Heart left ventricle (tissue), 13 donors: ENCODE measurements at regions not wholly inside any gene's neighbourhood (a gene's known extent, or its start where the extent isn't known, plus 50 kb on each side); places are given as distances from the start of the nearest gene placed in this dataset.

Experiments used
- POLR2A ChIP-seq, 2 donors: fragments of 450-650 bp; IDR thresholded peaks; one replicate each; pipeline ENCODE4 v1.6.1; 2017; ENCODE audit warnings: antibody characterized with exemption in 2 of 2, mild to moderate bottlenecking in 2 of 2, moderate library complexity in 2 of 2
- TF ChIP-seq, protein P1 (sequence below), 12 donors: fragments of 200-600 bp; sonication (generic) in 4 of 12; IDR thresholded peaks; one replicate each; pipeline versions ENCODE4 v1.5.0 to v1.8.0; 2018 to 2022; ENCODE audit warnings: antibody characterized with exemption in 12 of 12, mild to moderate bottlenecking in 5 of 12
- donor health status: ischemic (EF 13 %, LVEDD 7.1; RV severe dilation, severe dysfunction).
- donor health status: DM: no; HTN: yes; CAD: no.
- donor health status: DM: no; HTN: no; CAD: no.
- donor health status: ischemic (EF 25% LVEDD 6.9; RV normal size, moderate dysfunction).
- donor health status: ischemic (EF 25% LVEDD 5.7; RV mildly dilated, moderate dysfunction).
- donor health status: ischemic (EF 35%, LVEDD 5.7; RV mildly dilated, moderate dysfunction).
- donor health status: nonischemic (EF 11% LVEDD 7.7; RV severe dilation, severe dysfunction).
- donor health status: DM: yes; HTN: yes; CAD: no.
- donor health status: PGD.
- donor health status: ischemic (EF 29% LVEDD 5.4; RV normal size, mild dysfunction).
- donor health status: nonischemic (EF 23%, LVEDD 6.1; RV moderate dilation, normal function).

GRCh38 chr21:27557356-27557755 lies 590.5 kb upstream of the ADAMTS5 start:
- TF ChIP-seq, protein P1, sequence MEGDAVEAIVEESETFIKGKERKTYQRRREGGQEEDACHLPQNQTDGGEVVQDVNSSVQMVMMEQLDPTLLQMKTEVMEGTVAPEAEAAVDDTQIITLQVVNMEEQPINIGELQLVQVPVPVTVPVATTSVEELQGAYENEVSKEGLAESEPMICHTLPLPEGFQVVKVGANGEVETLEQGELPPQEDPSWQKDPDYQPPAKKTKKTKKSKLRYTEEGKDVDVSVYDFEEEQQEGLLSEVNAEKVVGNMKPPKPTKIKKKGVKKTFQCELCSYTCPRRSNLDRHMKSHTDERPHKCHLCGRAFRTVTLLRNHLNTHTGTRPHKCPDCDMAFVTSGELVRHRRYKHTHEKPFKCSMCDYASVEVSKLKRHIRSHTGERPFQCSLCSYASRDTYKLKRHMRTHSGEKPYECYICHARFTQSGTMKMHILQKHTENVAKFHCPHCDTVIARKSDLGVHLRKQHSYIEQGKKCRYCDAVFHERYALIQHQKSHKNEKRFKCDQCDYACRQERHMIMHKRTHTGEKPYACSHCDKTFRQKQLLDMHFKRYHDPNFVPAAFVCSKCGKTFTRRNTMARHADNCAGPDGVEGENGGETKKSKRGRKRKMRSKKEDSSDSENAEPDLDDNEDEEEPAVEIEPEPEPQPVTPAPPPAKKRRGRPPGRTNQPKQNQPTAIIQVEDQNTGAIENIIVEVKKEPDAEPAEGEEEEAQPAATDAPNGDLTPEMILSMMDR (IDR thresholded peaks at IDR 0.05) = no peak
- TF ChIP-seq POLR2A (IDR thresholded peaks at IDR 0.05) = no peak
